Renal cortex interstitium (tissue), 11 donors: ENCODE measurements at regions not wholly inside any gene's neighbourhood (a gene's known extent, or its start where the extent isn't known, plus 50 kb on each side); places are given as distances from the start of the nearest gene placed in this dataset.

Source experiments
- DNase-seq, 11 donors: peaks; one replicate each; pipeline ENCODE4 v3.0.0-alpha.2; 2013; ENCODE audit warnings: low read depth in 9 of 11, low spot score in 4 of 11; ENCODE audit errors: extremely low read depth in 1 of 11

GRCh38 chr21:38177919-38178652, 78.7 kb upstream of the KCNJ15 start:
- DNase-seq = no peak

- DNase-seq = no peak
Observed at GRCh38 chr21:38178653-38179470, 77.9 kb upstream of the KCNJ15 start.

GRCh38 chr21:38179511-38179910, 77.3 kb upstream of the KCNJ15 start:
- no peak for DNase-seq

- DNase-seq = no peak
Observed at GRCh38 chr21:38181096-38181495, 75.7 kb upstream of the KCNJ15 start.

- DNase-seq = no peak
Observed at GRCh38 chr21:38182370-38182985, 74.3 kb upstream of the KCNJ15 start.

DNA sequence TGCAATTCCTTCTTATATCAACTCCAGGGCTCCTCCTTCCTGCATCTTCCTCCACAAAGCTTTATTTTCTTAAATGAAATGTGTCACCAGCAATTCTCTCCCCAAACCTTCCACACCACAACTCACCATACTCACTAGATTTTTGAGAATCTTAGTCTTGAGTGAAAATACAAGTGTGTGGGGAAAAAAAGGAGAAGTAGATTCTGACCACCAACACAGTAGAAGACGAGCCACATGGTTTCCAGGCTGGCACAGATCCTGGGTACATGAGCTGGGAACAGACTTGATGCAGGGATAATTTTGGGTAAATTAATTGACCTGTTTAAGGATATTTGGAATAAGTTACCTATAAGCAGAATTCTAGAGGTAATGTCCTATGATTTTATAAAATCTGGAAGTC, 72.8 kb upstream of the KCNJ15 start:
- DNase-seq = no peak

DNA sequence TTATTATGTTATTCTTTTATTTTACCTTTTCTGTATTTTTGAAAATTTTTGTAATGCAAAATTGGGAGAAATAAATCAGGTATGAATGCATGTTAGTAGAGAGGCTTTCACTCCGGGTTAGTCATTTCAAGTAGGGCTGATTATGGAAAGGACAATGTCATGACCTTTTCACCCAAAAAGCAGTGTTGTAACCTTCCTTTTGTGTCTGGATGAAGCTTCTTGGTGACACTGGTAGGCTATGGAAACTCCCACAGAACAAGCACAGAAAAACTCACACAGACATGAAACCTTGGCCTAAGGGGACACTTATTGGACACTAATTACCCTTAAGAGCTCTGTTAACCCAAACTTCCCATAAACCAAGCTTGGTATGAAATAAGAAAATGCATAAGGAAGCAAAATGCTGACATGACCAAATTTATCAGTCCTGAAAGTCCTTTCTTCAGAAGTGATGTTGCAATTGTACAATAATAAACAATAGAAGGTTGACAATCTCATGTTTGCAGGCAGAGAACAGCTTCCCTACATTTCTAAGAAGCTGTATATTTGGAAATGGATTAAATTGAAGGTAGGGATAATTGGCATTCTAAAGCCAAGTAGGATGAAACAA, 70.0 kb upstream of the KCNJ15 start:
- DNase-seq = no peak

DNA sequence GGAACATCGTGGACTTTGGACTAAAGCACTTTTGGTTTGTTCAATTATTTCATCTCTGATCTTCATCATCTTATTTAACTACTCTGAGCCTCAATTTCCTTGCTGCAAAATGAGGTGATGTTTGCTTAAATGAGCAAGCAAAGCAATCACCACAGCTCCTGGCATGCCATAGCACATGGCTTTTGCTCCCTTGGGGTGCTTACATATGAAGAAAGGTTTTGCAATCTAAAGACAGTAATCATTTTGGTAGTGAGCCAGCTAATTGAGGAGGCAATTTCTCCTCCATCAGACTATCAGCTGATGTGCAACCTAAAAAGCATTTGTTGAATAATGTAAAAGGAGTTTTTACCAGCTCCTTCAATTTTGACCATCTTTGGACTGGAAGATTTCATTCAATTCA, 68.8 kb upstream of the KCNJ15 start:
- no peak for DNase-seq

GRCh38 chr21:38196036-38196435, 60.8 kb upstream of the KCNJ15 start:
- no peak for DNase-seq

- DNase-seq = no peak
Observed at GRCh38 chr21:38202811-38203210, 54.0 kb upstream of the KCNJ15 start.

DNA sequence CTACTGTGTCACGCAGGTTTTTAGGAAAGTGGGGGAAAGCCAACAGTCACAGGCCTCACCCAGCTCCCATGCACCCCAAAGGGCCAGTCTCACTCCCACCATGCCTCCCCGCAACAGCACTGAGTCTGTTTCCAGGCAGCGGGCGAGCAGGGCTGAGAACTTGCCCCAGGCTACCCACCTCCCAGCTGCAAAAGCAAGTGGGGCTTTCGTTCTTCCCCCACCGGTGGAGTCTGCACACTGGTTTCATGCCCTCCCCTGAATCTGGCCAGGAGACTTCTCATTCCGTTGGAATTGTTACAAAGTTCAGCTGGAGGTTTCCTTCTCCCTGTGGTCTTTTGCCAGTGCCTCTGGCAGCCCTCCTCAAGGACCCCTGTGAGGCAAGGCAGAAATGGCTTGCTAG, 53.6 kb upstream of the KCNJ15 start:
- no peak for DNase-seq

DNA sequence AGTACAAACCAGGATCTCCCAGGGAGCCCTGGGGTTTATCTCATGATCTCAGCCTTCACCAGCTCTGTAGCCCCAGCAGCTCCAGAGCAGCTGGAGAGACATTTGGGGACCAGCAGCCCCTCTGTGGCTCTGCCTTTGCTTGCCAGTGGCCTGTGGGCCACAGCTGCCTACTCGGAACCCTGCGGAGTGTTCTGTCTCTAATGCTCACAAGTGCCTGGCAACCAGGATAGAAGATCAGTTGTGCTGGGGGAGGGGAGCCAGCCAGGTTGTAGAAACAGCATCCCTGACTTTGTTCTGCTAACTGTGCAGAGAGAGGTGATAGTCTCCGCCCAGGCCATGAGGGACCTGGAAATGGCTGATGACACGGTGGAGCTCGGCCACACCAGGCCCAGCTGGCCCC, 50.9 kb upstream of the KCNJ15 start:
- DNase-seq = no peak

DNA sequence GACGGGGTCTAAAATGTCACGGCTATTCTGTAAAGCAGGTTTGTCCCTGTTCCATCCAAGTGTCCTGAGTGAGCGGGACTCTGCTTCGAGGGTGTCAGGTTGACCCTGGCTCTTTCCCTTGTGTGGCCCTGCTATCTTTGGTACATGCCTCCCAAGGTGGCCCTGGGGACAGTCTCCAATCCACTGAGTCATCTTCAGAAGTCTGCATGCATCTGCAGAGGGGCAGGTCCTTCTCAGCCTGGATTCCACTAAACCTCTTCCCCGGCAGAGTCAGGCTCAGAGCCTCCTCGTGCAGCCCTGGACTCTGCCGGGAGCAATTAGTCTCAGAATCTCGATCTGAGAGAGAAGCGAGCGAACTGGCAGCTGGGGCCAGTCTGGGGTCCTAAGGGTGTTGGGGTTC, 50.1 kb upstream of the KCNJ15 start:
- no peak for DNase-seq
